Calu3 (cell line): ENCODE measurements at regions not wholly inside any gene's neighbourhood (a gene's known extent, or its start where the extent isn't known, plus 50 kb on each side); places are given as distances from the start of the nearest gene placed in this dataset.
"Not testable (repeated sequence)": the region's sequence is repeated elsewhere in the genome, so short reads cannot be mapped to it uniquely, and the experiment has no call there.

Experiments
- BruUV-seq: library from RNA; stranded (reverse); fragments of 400-500 nt; replicated peaks from 2 replicates; lab custom pipeline; 2021; lab: Mats Ljungman, UMichigan
- CTCF ChIA-PET: fragments of 300-600 bp; sonication (Branson Sonifier 250); formaldehyde crosslinking; loops from one replicate; lab custom pipeline; 2022; ENCODE audit warnings: antibody characterized with exemption; lab: Charles Lee
- DNase-seq: peaks from one replicate; pipeline ENCODE4 v3.0.0; 2022
- H3K27ac Mint-ChIP-seq: one replicate; pipeline ENCODE4 v1.8.0; 2022; ENCODE audit warnings: mixed read lengths; ENCODE audit not compliant: unreplicated experiment
- H3K27me3 Mint-ChIP-seq: one replicate; pipeline ENCODE4 v1.8.0; 2022; ENCODE audit warnings: mixed read lengths; ENCODE audit not compliant: unreplicated experiment
- H3K36me3 Mint-ChIP-seq: one replicate; pipeline ENCODE4 v1.8.0; 2022; ENCODE audit warnings: mild to moderate bottlenecking, moderate library complexity, mixed read lengths; ENCODE audit not compliant: insufficient read depth, unreplicated experiment
- H3K4me1 Mint-ChIP-seq: one replicate; pipeline ENCODE4 v1.8.0; 2022; ENCODE audit warnings: mild to moderate bottlenecking, low read depth, mixed read lengths; ENCODE audit not compliant: unreplicated experiment
- H3K4me3 Mint-ChIP-seq: one replicate; pipeline ENCODE4 v1.8.0; 2022; ENCODE audit warnings: mild to moderate bottlenecking, low read depth, moderate library complexity, mixed read lengths; ENCODE audit not compliant: unreplicated experiment
- H3K9me3 Mint-ChIP-seq: one replicate; pipeline ENCODE4 v1.8.0; 2022; ENCODE audit warnings: low read depth, mixed read lengths; ENCODE audit not compliant: unreplicated experiment
- intact Hi-C: fragments of 100-400 bp; cut with micrococcal nuclease; formaldehyde crosslinking; loops from one replicate; pipeline ENCODE4 v1.10.0; 2022; ENCODE audit not compliant: unreplicated experiment
- TF ChIP-seq, protein P1 (sequence below): fragments of 200-600 bp; IDR thresholded peaks from one replicate; pipeline ENCODE4 v1.8.0; 2022; ENCODE audit warnings: antibody characterized with exemption; ENCODE audit not compliant: unreplicated experiment

DNA sequence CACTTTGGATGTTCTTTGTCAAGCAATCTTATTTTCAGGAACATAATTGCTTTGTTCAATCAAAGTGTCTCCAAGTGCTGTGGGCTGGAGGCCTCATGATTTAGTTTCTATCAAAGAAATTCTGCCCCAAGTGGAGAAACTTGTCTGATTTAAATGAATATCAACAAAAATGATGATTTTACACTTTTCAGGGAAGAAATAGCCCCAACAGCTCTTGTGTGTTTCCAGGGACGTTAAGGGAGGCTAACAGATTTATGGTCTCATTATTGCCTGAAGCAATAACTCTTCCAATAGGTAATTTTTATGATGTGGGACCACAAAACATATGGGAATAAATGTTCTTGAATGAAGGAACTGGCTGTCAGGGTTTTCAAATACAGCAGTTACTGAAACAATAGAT lies 699.1 kb downstream of the FAM181B start:
- H3K27ac Mint-ChIP-seq: no peak overlapping the region
- intact Hi-C loops: no loop called here
- H3K36me3 Mint-ChIP-seq: no peaks in the 10 kb centered on the region
- peaks cover 4% of the 10 kb centered on the region for H3K9me3 Mint-ChIP-seq
- H3K4me3 Mint-ChIP-seq: no peak overlapping the region
- CTCF ChIA-PET: no interaction called here
- TF ChIP-seq, protein P1, sequence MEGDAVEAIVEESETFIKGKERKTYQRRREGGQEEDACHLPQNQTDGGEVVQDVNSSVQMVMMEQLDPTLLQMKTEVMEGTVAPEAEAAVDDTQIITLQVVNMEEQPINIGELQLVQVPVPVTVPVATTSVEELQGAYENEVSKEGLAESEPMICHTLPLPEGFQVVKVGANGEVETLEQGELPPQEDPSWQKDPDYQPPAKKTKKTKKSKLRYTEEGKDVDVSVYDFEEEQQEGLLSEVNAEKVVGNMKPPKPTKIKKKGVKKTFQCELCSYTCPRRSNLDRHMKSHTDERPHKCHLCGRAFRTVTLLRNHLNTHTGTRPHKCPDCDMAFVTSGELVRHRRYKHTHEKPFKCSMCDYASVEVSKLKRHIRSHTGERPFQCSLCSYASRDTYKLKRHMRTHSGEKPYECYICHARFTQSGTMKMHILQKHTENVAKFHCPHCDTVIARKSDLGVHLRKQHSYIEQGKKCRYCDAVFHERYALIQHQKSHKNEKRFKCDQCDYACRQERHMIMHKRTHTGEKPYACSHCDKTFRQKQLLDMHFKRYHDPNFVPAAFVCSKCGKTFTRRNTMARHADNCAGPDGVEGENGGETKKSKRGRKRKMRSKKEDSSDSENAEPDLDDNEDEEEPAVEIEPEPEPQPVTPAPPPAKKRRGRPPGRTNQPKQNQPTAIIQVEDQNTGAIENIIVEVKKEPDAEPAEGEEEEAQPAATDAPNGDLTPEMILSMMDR: no peak
- DNase-seq: no peak
- H3K27me3 Mint-ChIP-seq: no peaks in the 10 kb centered on the region
- no TSS peak for BruUV-seq
- no peaks in the 10 kb centered on the region for H3K4me1 Mint-ChIP-seq

DNA sequence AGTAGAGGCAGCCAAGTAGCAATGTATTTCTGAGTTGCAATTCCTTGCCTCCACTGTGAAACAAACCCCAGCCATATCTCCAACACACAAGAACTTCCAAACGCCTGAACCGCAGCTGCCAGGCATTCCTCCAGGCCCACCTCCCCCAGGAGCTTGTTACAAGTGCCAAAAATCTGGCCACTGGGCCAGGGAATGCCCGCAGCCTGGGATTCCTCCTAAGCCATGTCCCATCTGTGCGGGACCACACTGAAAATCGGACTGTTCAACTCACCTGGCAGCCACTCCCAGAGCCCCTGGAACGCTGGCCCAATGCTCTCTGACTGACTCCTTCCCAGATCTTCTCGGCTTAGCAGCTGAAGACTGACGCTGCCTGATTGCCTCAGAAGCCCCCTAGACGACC lies 706.3 kb downstream of the FAM181B start:
- H3K9me3 Mint-ChIP-seq, BruUV-seq: not testable (repeated sequence)

DNA sequence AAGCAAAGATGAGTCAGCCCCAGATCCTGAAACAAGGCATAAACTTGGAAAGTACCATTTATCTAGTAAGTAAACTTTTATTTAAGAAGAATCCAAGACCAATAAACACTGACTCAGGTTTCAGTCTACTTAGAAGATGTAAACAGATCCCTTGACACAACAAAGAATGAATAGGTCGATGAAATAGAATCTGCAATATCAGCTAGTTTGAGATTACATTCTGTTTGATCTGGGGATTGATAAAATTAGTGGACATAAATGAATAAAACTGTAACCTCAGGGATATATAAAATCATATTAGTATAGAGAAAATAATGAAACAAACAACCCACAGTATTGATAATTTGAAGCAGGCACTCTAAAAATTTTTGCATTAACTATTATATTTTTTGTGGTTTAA lies 708.9 kb downstream of the FAM181B start:
- Mint-ChIP-seq H3K36me3 (no peaks in the 10 kb centered on the region), H3K27me3 (no peaks in the 10 kb centered on the region), H3K9me3 (no peaks in the 10 kb centered on the region), H3K4me1 (no peaks in the 10 kb centered on the region), H3K27ac (no peak overlapping the region), H3K4me3 (no peak overlapping the region)
- intact Hi-C loops: no loop called here
- DNase-seq: no peak
- no TSS peak for BruUV-seq
- TF ChIP-seq, protein P1: no peak
- CTCF ChIA-PET: no interaction called here

More for the DNA sequence above, 706.3 kb downstream of the FAM181B start:
- DNase-seq, H3K27ac Mint-ChIP-seq, H3K27me3 Mint-ChIP-seq, H3K4me1 Mint-ChIP-seq, H3K4me3 Mint-ChIP-seq, H3K36me3 Mint-ChIP-seq, intact Hi-C loops: not testable (repeated sequence)
- CTCF ChIA-PET: interaction anchor here (0.6 kb wide), 1 partner anchor 15 kb away, joined by 5 read pairs; no protein-coding TSS in a partner anchor

DNA sequence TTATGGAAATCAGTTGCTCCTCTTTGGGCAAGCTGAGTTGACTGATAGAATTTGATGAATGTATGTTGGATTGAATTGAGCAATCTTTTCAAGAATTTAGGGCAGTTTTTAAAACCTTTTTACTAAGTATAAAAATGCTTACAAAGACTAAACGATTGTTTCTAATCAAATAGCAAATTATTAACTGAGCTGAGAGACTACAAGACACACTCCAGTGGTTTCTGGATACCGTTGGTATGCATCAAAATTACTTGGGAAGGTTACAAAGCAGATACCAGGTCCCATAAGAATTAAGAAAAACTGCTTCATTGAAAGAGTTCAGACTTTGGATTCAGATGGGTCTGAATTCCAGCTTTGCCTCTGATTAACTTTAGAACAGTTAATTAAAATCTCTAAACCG lies 721.4 kb downstream of the FAM181B start:
- no TSS peak for BruUV-seq

DNA sequence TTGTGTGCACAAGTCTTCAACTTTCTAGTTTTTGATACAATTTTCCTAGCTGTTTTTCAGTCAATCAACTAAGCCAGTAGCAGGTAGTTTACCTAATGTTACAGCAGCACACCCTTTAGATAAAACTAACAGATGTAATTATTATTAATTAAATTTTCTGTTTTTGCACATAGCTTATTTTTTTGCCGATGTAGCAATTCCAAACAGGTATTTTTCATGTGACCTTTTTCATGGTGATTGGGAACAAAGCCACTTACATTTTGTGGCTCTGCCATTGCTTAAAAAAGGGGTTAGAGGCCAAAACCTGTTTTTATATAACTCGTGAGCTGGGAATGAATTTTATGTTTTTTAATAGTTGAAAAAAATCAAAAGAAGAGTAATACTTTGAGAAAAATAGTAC lies 724.5 kb downstream of the FAM181B start:
- Mint-ChIP-seq H3K4me1 (no peaks in the 10 kb centered on the region), H3K9me3 (peaks cover 6% of the 10 kb centered on the region), H3K36me3 (no peaks in the 10 kb centered on the region), H3K27me3 (no peaks in the 10 kb centered on the region), H3K4me3 (no peak overlapping the region), H3K27ac (no peak overlapping the region)
- intact Hi-C loops: no loop called here
- CTCF ChIA-PET: no interaction called here
- no TSS peak for BruUV-seq
- DNase-seq: no peak
- TF ChIP-seq, protein P1: no peak

More for the DNA sequence above, 721.4 kb downstream of the FAM181B start:
- no peaks in the 10 kb centered on the region for H3K27me3 Mint-ChIP-seq
- DNase-seq: no peak
- H3K4me1 Mint-ChIP-seq: no peaks in the 10 kb centered on the region
- no peaks in the 10 kb centered on the region for H3K36me3 Mint-ChIP-seq
- no peak overlapping the region for H3K27ac Mint-ChIP-seq
- TF ChIP-seq, protein P1: no peak
- peaks cover 4% of the 10 kb centered on the region for H3K9me3 Mint-ChIP-seq
- intact Hi-C loops: no loop called here
- no peak overlapping the region for H3K4me3 Mint-ChIP-seq
- CTCF ChIA-PET: interaction anchor here (0.6 to 0.7 kb wide), 2 partner anchors 15 to 262 kb away, joined by 3 to 5 read pairs; no protein-coding TSS in a partner anchor
